SK-N-SH (cell line): ENCODE measurements at regions not wholly inside any gene's neighbourhood (a gene's known extent, or its start where the extent isn't known, plus 50 kb on each side); places are given as distances from the start of the nearest gene placed in this dataset.

Source experiments
- CHD2 ChIP-seq: fragments of 150-350 bp; IDR thresholded peaks from 2 replicates; pipeline ENCODE4 v1.6.1; 2018; ENCODE audit warnings: low read length; ENCODE audit not compliant: partially characterized antibody
- ELF1 ChIP-seq: IDR thresholded peaks from 2 replicates; pipeline ENCODE4 v1.4.0; 2012
- EP300 ChIP-seq, 2 experiments: IDR thresholded peaks; 2 replicates each; pipeline versions ENCODE4 v1.4.0 to v1.6.1; 2012; ENCODE audit warnings: borderline replicate concordance in 1 of 2, low read depth in 1 of 2, low read length in 1 of 2
- RCOR1 ChIP-seq: fragments of 150-350 bp; IDR thresholded peaks from 2 replicates; pipeline ENCODE4 v1.6.1; 2017; ENCODE audit warnings: antibody characterized with exemption, low read length
- SIN3A ChIP-seq: IDR thresholded peaks from 2 replicates; pipeline ENCODE4 v1.6.1; 2012; ENCODE audit warnings: low read depth, mild to moderate bottlenecking, low read length, moderate library complexity, borderline replicate concordance
- TAF1 ChIP-seq: IDR thresholded peaks from 2 replicates; pipeline ENCODE4 v1.6.1; 2012; ENCODE audit warnings: low read depth, mild to moderate bottlenecking, low read length, moderate library complexity, borderline replicate concordance
- TF ChIP-seq, protein P1 (sequence below): fragments of 200-600 bp; sonication (generic); IDR thresholded peaks from 2 replicates; pipeline ENCODE4 v1.6.1; 2017; ENCODE audit warnings: antibody characterized with exemption, mild to moderate bottlenecking, moderate library complexity
- TF ChIP-seq, protein P2 (sequence below): IDR thresholded peaks from 2 replicates; pipeline ENCODE4 v1.4.0; 2012; ENCODE audit warnings: low read depth

DNA sequence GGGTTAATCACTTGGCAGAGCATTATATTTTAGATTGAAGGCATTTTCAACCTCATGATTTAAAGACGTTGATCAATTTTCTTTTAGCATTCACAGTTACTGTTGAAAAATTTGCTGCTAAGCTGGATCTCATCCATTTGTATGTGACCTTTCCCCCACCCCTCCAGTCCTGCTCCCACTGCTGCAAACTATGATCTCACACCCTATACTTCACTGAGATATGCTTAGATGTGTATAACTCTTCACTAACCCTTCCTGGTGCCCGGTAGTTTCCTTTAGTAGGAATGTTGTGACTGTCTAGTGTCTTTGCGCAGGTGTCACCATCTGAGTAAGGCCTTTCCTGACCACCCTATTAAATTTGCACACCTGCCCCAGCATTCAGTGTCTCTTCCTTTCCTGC is 67.0 kb upstream of the C1orf21 start:
- TF ChIP-seq TAF1 (no peak), CHD2 (no peak), SIN3A (no peak), ELF1 (no peak), EP300 (IDR thresholded peaks at IDR 0.05; ENCODE audit: borderline replicate concordance in 1 of 2, low read depth in 1 of 2, low read length in 1 of 2) (no peak), RCOR1 (no peak)
- TF ChIP-seq, protein P1, sequence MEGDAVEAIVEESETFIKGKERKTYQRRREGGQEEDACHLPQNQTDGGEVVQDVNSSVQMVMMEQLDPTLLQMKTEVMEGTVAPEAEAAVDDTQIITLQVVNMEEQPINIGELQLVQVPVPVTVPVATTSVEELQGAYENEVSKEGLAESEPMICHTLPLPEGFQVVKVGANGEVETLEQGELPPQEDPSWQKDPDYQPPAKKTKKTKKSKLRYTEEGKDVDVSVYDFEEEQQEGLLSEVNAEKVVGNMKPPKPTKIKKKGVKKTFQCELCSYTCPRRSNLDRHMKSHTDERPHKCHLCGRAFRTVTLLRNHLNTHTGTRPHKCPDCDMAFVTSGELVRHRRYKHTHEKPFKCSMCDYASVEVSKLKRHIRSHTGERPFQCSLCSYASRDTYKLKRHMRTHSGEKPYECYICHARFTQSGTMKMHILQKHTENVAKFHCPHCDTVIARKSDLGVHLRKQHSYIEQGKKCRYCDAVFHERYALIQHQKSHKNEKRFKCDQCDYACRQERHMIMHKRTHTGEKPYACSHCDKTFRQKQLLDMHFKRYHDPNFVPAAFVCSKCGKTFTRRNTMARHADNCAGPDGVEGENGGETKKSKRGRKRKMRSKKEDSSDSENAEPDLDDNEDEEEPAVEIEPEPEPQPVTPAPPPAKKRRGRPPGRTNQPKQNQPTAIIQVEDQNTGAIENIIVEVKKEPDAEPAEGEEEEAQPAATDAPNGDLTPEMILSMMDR = no peak
- TF ChIP-seq, protein P2, sequence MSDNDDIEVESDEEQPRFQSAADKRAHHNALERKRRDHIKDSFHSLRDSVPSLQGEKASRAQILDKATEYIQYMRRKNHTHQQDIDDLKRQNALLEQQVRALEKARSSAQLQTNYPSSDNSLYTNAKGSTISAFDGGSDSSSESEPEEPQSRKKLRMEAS = no peak
